Mesodermal cell (in vitro differentiated cells): ENCODE measurements at regions not wholly inside any gene's neighbourhood (a gene's known extent, or its start where the extent isn't known, plus 50 kb on each side); places are given as distances from the start of the nearest gene placed in this dataset.

Experiments
- H3K27ac ChIP-seq: 2 replicates; pipeline ENCODE4 v1.7.0; 2013; ENCODE audit warnings: mild to moderate bottlenecking, low read depth, low read length, moderate library complexity; ENCODE audit not compliant: severe bottlenecking
- H3K36me3 ChIP-seq: 2 replicates; pipeline ENCODE4 v1.7.1; 2013; ENCODE audit warnings: mild to moderate bottlenecking, low read length, moderate library complexity; ENCODE audit not compliant: control insufficient read depth, insufficient read depth
- H3K4me1 ChIP-seq: one replicate; pipeline ENCODE4 v1.7.1; 2013; ENCODE audit warnings: mild to moderate bottlenecking, low read length; ENCODE audit not compliant: insufficient read depth, control insufficient read depth, poor library complexity, severe bottlenecking
- H3K4me3 ChIP-seq: 2 replicates; pipeline ENCODE4 v1.7.0; 2013; ENCODE audit warnings: low read length, control low read depth, mild to moderate bottlenecking; ENCODE audit not compliant: insufficient read depth, poor library complexity, severe bottlenecking; ENCODE audit errors: extremely low read depth
- H3K9me3 ChIP-seq: 2 replicates; pipeline ENCODE4 v1.7.1; 2013; ENCODE audit warnings: mild to moderate bottlenecking, low read length, moderate library complexity; ENCODE audit not compliant: control insufficient read depth
- WGBS, 2 experiments: methylation state at CpG; one replicate each; pipeline ENCODE4 v1.1.5; 2013; ENCODE audit warnings: missing lambda C conversion rate in 2 of 2; ENCODE audit not compliant: insufficient coverage in 2 of 2; 5-methylcytosine and 5-hydroxymethylcytosine counted together

GRCh38 chr21:35827004-35827403, 233.3 kb downstream of the SETD4 start:
- H3K9me3 ChIP-seq, result no peaks in the 10 kb centered on the region
- no CpG with 5 or more reads among the region's 1 CpG for WGBS, 2 experiments
- H3K36me3 ChIP-seq, result no peaks in the 10 kb centered on the region
- no peaks in the 10 kb centered on the region for H3K4me1 ChIP-seq
- H3K4me3 ChIP-seq, result no peak overlapping the region
- H3K27ac ChIP-seq, result no peak overlapping the region

- H3K9me3 ChIP-seq, result no peaks in the 10 kb centered on the region
- no peak overlapping the region for H3K4me3 ChIP-seq
- H3K36me3 ChIP-seq, result no peaks in the 10 kb centered on the region
- H3K4me1 ChIP-seq, result no peaks in the 10 kb centered on the region
- WGBS, 2 experiments, result 83 to 97% methylated on average over 4 to 5 of the region's 8 CpGs
- H3K27ac ChIP-seq, result no peak overlapping the region
These were observed 234.7 kb downstream of the SETD4 start for GRCh38 chr21:35825370-35826353.

GRCh38 chr21:35824136-35824535, 236.2 kb downstream of the SETD4 start:
- H3K4me1 ChIP-seq, result no peaks in the 10 kb centered on the region
- no peaks in the 10 kb centered on the region for H3K36me3 ChIP-seq
- WGBS, 2 experiments, result 87 to 88% methylated on average over 1 to 3 of the region's 3 CpGs
- no peak overlapping the region for H3K4me3 ChIP-seq
- H3K9me3 ChIP-seq, result no peaks in the 10 kb centered on the region
- H3K27ac ChIP-seq, result no peak overlapping the region

GRCh38 chr21:35819134-35819533, 241.2 kb downstream of the SETD4 start:
- Histone ChIP-seq H3K4me3 (no peak overlapping the region), H3K9me3 (no peaks in the 10 kb centered on the region), H3K27ac (no peak overlapping the region), H3K4me1 (no peaks in the 10 kb centered on the region), H3K36me3 (no peaks in the 10 kb centered on the region)
- 91 to 99% methylated on average over 8 of the region's 12 CpGs for WGBS, 2 experiments

- Histone ChIP-seq H3K36me3 (no peaks in the 10 kb centered on the region), H3K4me3 (no peak overlapping the region), H3K4me1 (no peaks in the 10 kb centered on the region), H3K27ac (no peak overlapping the region), H3K9me3 (no peaks in the 10 kb centered on the region)
- WGBS, 2 experiments, result 90 to 100% methylated on average over 6 of the region's 8 CpGs
These were observed 241.7 kb downstream of the SETD4 start for GRCh38 chr21:35818597-35818996.

- H3K36me3 ChIP-seq, result no peaks in the 10 kb centered on the region
- H3K27ac ChIP-seq, result no peak overlapping the region
- H3K4me3 ChIP-seq, result no peak overlapping the region
- WGBS, 2 experiments, result 91 to 93% methylated on average over 5 of the region's 5 CpGs
- H3K9me3 ChIP-seq, result no peaks in the 10 kb centered on the region
- no peaks in the 10 kb centered on the region for H3K4me1 ChIP-seq
These were observed 245.3 kb downstream of the SETD4 start for GRCh38 chr21:35814858-35815619.

GRCh38 chr21:35812679-35813078, 247.6 kb downstream of the SETD4 start:
- Histone ChIP-seq H3K9me3 (no peaks in the 10 kb centered on the region), H3K27ac (no peak overlapping the region), H3K36me3 (no peaks in the 10 kb centered on the region), H3K4me1 (no peaks in the 10 kb centered on the region), H3K4me3 (no peak overlapping the region)
- WGBS, 2 experiments, result 96 to 100% methylated on average over 5 of the region's 9 CpGs

GRCh38 chr21:35811191-35811806, 249.0 kb downstream of the SETD4 start:
- no peaks in the 10 kb centered on the region for H3K36me3 ChIP-seq
- no peak overlapping the region for H3K4me3 ChIP-seq
- H3K4me1 ChIP-seq, result no peaks in the 10 kb centered on the region
- no peaks in the 10 kb centered on the region for H3K9me3 ChIP-seq
- WGBS, 2 experiments, result 74 to 82% methylated on average over 5 to 9 of the region's 10 CpGs
- no peak overlapping the region for H3K27ac ChIP-seq

GRCh38 chr21:35810431-35810970, 249.8 kb downstream of the SETD4 start:
- no peaks in the 10 kb centered on the region for H3K9me3 ChIP-seq
- WGBS, 2 experiments, result 89 to 90% methylated on average over 3 to 4 of the region's 7 CpGs
- H3K36me3 ChIP-seq, result no peaks in the 10 kb centered on the region
- H3K27ac ChIP-seq, result no peak overlapping the region
- no peak overlapping the region for H3K4me3 ChIP-seq
- no peaks in the 10 kb centered on the region for H3K4me1 ChIP-seq

- WGBS, 2 experiments, result 90 to 100% methylated on average over 2 of the region's 4 CpGs
- H3K36me3 ChIP-seq, result no peaks in the 10 kb centered on the region
- no peak overlapping the region for H3K4me3 ChIP-seq
- H3K27ac ChIP-seq, result no peak overlapping the region
- no peaks in the 10 kb centered on the region for H3K9me3 ChIP-seq
- H3K4me1 ChIP-seq, result no peaks in the 10 kb centered on the region
These were observed 258.9 kb downstream of the SETD4 start for GRCh38 chr21:35801391-35801790.
